CD4-positive, alpha-beta T cell treated with Interleukin-17A for 4 hours (primary cell): ENCODE measurements at regions not wholly inside any gene's neighbourhood (a gene's known extent, or its start where the extent isn't known, plus 50 kb on each side); places are given as distances from the start of the nearest gene placed in this dataset.
"Not testable (repeated sequence)": the region's sequence is repeated elsewhere in the genome, so short reads cannot be mapped to it uniquely, and the experiment has no call there.

Experiments
- DNase-seq: peaks from one replicate; pipeline ENCODE4 v3.0.0-alpha.2; 2020; ENCODE audit warnings: mixed read lengths

GRCh38 chr1:101587741-101588140 is 350.9 kb downstream of the S1PR1 start:
- DNase-seq, result no peak

- DNase-seq, result no peak
Measured at GRCh38 chr1:101588677-101589076, 351.9 kb downstream of the S1PR1 start.

DNA sequence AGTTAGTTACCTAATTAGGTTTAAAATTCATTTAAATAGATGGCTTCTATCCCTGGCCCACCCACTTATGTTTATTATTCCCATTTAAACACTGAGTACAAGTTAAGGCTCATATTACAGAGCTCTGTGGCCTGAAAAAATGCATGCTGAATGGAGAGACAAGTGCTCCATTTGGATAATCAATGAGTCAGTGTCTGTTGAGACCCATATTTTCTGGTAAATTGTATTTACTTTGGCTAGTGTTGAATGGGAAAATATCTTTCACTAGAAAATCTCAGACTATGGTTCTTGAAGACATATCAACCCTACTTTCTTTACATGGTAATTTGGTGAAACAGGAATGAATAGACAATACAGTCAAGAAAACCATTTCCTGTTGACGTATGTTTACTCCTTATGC is 356.0 kb downstream of the S1PR1 start:
- DNase-seq, result no peak

GRCh38 chr1:101595881-101596374 is 359.1 kb downstream of the S1PR1 start:
- DNase-seq, result no peak

DNA sequence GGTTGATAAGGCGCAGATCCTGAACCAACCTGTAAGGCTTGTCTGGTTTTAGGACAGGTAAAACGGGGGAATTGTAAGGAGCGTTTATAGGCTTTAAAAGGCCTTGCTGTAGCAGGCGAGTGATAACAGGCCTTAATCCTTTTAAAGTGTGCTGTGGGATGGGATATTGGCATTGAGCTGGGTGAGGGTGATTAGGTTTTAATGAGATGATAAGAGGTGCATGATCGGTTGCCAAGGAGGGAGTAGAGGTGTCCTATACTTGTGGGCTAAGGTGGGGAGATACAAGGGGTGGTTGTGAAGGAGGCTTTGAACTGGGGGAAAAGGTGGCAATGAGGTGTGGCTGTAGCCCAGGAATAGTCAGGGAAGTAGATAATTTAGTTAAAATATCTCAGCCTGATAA is 363.8 kb downstream of the S1PR1 start:
- DNase-seq, result not testable (repeated sequence)

DNA sequence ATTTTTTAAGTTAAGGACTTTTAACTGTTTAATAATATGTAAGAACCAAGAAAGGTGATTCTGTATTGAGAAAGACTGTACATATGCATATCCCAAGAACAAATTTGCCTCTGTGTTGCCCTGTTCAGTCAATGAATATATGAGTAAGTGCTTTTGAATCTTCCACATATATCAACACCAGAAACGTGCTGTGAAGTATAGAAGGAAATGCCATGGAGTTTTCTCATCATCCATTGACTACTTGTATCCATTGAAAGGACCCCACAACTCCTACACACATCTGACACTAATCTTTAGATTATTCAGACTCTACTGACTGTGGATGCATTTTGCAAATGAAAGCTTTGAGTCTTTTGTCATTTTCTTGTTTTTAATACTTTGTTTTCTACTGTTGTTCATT is 366.9 kb downstream of the S1PR1 start:
- no peak for DNase-seq

- DNase-seq, result no peak
Measured at GRCh38 chr1:101605878-101606277, 369.1 kb downstream of the S1PR1 start.

DNA sequence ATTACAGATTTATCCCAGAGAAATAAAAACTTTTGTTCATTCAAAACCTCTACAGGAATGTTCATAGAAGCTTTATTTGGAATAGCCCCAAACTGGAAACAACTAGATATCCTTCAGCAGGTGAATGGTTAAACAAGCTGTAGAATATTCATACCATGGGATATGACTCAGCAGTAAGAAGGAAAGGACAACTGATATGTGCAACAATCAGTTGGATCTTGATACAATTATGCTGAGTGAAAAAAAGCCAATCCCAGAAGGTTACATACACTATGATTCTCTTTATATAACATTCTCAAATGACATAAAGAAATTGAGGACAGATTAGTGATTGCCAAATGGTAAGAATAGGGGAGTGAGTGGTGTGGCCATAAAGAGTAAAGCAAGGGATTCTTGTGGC is 376.7 kb downstream of the S1PR1 start:
- DNase-seq, result no peak

DNA sequence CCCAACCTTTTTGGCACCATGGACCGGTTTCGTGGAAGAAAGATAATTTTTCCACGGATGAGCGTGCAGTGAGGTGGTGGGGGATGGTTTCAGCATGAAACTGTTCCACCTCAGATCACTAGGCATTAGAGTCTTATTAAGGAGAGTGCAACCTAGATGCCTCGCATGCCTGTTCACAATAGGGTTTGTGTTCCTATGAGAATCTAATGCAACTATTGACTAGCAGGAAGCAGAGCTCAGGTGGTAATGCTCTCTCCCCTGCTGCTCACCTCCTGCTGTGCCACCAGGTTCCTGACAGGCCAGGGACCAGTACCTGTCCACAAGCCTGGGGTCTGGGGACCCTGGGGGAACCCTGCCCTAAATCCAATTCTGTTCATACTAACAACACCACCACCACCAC is 377.8 kb downstream of the OLFM3 start:
- DNase-seq, result no peak

DNA sequence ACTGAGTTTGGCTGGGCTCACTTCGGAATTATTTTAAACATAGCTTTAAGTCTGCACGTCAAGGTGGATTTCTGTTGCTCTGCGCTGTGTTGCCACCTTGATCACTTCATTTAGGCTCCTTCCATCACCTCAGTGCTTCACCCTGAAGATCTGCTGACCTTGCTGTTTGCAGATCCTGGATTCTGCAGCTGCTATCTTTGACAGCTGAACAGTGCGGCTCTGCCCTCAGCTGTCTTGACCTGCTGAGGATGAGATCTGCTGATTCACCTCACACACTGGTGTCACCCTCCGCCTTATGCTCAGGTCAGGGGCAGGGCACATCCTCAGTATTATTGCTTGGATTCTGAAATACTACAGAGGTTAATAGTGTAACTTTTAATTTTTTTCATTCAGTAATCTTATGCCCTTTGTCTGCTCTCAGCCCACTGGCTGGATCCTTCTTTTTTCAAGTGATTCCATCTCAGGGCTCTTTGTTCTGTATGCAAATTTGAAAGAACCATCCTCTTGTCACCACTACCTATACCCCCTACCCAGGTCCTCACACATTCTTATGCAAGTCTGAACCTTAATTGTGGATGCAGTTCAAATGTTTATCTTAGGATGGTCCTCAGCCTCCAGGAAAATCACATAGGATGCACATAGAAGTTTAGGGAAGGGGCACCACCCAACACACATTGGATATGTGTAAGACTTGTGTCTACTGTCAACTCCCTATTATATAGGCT is 364.0 kb downstream of the OLFM3 start:
- no peak for DNase-seq

GRCh38 chr1:101645810-101646209 is 350.9 kb downstream of the OLFM3 start:
- DNase-seq, result no peak

DNA sequence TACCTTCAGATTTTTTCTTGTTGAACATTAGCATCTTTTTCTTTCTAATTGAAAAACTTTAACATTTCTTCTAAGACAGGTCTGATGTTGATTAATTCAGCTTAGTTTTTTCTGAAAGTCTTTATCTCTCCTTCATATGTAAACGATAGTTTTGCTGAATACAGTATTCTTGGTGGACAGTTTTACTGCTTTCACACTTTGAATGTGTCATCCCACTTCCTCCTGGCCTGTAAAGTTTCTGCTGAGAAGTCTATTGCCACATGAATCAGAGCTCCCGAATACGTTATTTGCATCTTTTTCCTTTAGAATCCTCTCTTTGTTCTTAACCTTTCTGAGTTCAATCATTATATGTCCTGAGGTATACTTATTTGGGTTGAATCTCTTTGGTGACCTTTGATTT is 344.2 kb downstream of the OLFM3 start:
- DNase-seq, result no peak

DNA sequence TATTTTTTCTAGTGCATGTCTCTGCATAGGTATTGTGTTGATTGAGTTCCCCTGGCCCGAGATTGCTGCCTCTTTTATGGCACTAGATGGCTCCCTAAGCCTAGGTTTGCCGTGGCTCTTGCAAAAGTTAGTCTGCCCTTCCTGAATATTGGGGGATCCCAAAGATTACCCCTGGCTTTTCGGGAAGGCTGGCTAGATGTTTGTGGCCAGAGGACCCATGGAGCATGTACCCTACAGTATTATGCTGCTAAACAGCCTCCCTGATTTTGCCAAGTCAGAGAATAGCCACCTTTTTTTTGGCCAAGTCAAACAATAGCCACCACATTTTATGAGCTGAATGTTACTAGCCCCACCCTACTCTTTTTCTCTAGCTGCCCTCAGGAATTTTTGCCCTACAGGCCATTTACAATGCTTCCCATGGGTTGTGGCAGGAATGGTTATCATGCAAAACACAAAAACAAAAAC is 343.2 kb downstream of the OLFM3 start:
- DNase-seq, result no peak

GRCh38 chr1:101664726-101665125 is 332.0 kb downstream of the OLFM3 start:
- DNase-seq, result no peak

DNA sequence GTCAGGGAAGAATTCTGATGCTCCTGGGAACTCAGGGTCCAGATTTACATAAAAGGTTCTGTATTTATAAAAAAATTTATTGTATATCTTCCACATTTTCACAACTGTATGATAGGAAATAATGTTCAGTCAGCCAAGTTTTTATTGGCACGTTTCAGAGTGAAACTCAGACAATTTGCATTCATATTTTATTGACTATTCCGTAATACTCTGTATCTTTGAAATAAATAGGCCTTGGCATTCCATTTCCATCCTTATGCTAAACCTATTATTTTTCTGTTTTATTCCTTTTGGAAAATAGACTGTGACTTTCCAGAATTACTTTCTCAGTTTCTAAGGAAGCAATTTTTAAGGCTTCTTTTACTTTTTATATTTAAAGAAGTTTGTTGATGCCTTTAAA is 329.0 kb downstream of the OLFM3 start:
- no peak for DNase-seq

DNA sequence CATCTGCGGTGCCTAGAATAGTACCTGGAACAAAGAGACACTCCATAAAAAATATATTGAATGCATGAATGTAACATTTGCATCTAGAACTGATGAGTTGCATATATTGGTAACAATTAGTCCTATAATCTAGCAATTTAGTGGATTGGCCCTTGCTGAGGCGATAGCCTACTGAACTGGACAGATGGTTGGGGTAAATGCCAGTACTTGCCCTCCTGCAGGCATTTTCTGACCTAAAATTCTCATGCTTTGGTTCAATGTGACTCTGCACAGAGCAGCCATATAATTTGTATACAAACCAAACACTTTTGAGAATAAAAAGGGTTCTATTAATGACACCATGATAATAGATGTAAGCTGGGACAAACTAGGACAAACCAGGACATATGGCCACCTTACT is 313.6 kb downstream of the OLFM3 start:
- no peak for DNase-seq

DNA sequence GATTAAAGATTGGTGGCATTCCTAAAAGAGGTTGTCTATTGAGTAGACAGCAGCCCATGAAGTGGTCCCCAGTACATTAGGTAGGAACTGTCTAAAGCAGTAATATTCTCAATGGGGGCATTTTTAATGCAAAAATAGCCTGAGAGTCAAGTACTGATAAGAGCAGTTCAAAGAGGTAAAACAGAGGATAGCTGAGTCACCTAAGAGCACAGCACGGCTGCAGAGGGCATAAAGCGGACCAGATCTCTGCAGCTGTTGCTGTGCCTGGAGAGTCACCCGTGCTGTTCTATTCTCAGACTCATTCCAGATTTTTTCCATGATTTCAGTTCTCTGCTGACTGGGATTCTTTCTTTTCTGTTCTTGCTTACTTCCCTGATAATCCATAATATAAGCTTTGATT is 313.2 kb downstream of the OLFM3 start:
- DNase-seq, result no peak

- DNase-seq, result no peak
Measured at GRCh38 chr1:101697072-101697471, 299.7 kb downstream of the OLFM3 start.

GRCh38 chr1:101698681-101699080 is 298.0 kb downstream of the OLFM3 start:
- no peak for DNase-seq

DNA sequence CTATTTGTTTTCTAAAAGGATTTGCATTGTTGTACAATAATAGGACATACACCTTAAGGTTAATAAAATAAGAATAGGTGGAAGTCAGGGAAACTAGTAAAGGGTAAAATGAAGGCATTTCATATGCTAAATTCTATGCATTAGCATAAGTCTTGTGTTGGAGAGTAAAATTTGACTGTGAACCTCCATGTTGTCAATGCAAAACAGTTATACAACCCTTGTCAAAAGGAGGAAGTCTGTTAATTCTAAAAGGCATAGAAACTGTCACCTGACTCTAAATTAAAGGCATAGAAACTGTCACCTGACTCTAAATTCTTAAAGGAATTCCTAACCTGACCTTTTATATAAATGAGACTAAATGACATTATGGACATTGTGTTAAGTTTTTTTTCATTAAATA is 291.8 kb downstream of the OLFM3 start:
- DNase-seq, result no peak

GRCh38 chr1:101706366-101706765 is 290.4 kb downstream of the OLFM3 start:
- DNase-seq, result no peak

DNA sequence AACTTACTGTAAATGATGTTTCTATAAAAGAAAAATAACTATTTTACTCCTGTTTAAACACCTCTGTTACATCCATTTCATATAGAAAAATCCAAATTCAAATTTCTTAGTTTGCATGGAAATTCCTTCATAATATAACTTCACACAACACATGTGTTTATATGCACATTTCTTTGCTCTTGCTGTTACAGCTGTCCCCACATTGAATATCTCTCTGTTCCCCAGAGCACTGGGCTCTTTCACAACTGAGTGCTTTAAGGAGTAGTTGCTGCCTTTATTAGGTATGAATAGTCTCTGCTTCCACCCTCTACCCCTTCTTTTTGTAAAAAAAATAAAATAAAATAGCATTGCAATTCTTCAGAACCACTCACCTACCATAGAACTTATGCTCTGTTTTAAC is 287.0 kb downstream of the OLFM3 start:
- DNase-seq, result no peak

DNA sequence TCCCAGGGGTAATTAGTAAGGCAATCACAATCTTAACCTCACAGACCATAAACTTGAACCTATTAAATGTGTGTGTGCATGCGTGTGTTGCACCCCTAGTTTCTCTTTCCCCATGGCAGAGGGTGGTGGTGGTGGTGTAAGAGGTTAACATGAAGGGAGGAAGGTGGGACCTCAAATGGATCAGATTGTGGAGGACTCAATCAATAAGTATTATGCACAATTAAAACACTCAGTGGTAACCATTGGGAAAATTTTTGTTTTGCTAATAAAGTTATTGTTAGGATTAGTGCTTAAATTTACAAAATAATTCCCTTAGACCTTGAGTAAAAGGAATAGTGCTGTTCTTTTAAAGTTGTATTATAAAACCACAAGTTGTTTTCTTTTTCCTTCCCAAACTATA is 283.0 kb downstream of the OLFM3 start:
- no peak for DNase-seq

- DNase-seq, result no peak
Measured at GRCh38 chr1:101723415-101723814, 273.3 kb downstream of the OLFM3 start.

- no peak for DNase-seq
Measured at GRCh38 chr1:101728029-101728428, 268.7 kb downstream of the OLFM3 start.
